Left kidney (tissue), 1 donor: ENCODE measurements at regions not wholly inside any gene's neighbourhood (a gene's known extent, or its start where the extent isn't known, plus 50 kb on each side); places are given as distances from the start of the nearest gene placed in this dataset.

Experiments
- DNase-seq: peaks from one replicate; pipeline ENCODE4 v3.0.0-alpha.2; 2013

- no peak for DNase-seq
Measured at GRCh38 chr4:156496797-156497196, 474.8 kb downstream of the PDGFC start.

GRCh38 chr4:156495836-156496235 is 475.8 kb downstream of the PDGFC start:
- no peak for DNase-seq

GRCh38 chr4:156495091-156495490 is 476.5 kb downstream of the PDGFC start:
- no peak for DNase-seq

- no peak for DNase-seq
Measured at GRCh38 chr4:156493858-156494257, 477.7 kb downstream of the PDGFC start.

- no peak for DNase-seq
Measured at GRCh38 chr4:156487107-156487506, 484.5 kb downstream of the PDGFC start.

GRCh38 chr4:156481845-156482244 is 489.8 kb downstream of the PDGFC start:
- DNase-seq = no peak

GRCh38 chr4:156477636-156478035 is 494.0 kb downstream of the PDGFC start:
- no peak for DNase-seq

GRCh38 chr4:156476359-156476758 is 495.2 kb downstream of the PDGFC start:
- no peak for DNase-seq

- peak; percentile 32 for DNase-seq
Measured at GRCh38 chr4:156475322-156475721, 496.3 kb downstream of the PDGFC start.

- no peak for DNase-seq
Measured at GRCh38 chr4:156473151-156473550, 498.4 kb downstream of the PDGFC start.

GRCh38 chr4:156472624-156473023 is 499.0 kb downstream of the PDGFC start:
- no peak for DNase-seq

GRCh38 chr4:156459584-156459983 is 505.9 kb upstream of the CTSO start:
- no peak for DNase-seq

GRCh38 chr4:156456830-156457229 is 503.2 kb upstream of the CTSO start:
- no peak for DNase-seq

GRCh38 chr4:156443488-156443887 is 489.8 kb upstream of the CTSO start:
- no peak for DNase-seq

- DNase-seq = no peak
Measured at GRCh38 chr4:156442912-156443311, 489.2 kb upstream of the CTSO start.

- DNase-seq = no peak
Measured at GRCh38 chr4:156439576-156440200, 486.0 kb upstream of the CTSO start.

GRCh38 chr4:156437666-156438065 is 484.0 kb upstream of the CTSO start:
- no peak for DNase-seq

- DNase-seq = no peak
Measured at GRCh38 chr4:156422576-156422975, 468.9 kb upstream of the CTSO start.

GRCh38 chr4:156420623-156421022 is 467.0 kb upstream of the CTSO start:
- DNase-seq = no peak

GRCh38 chr4:156419080-156419685 is 465.5 kb upstream of the CTSO start:
- no peak for DNase-seq

GRCh38 chr4:156414406-156414805 is 460.7 kb upstream of the CTSO start:
- DNase-seq = no peak

GRCh38 chr4:156413239-156414135 is 459.8 kb upstream of the CTSO start:
- no peak for DNase-seq

GRCh38 chr4:156411531-156411930 is 457.9 kb upstream of the CTSO start:
- DNase-seq = no peak
